Suprapubic skin (tissue), 4 donors: ENCODE measurements at regions not wholly inside any gene's neighbourhood (a gene's known extent, or its start where the extent isn't known, plus 50 kb on each side); places are given as distances from the start of the nearest gene placed in this dataset.

Experiments
- CTCF ChIP-seq, 2 donors: fragments of 200-600 bp in 1 of 2; fragments of 450-650 bp in 1 of 2; sonication (generic) in 1 of 2; IDR thresholded peaks; one replicate each; pipeline ENCODE4 v1.5.1; 2016 to 2019; ENCODE audit warnings: antibody characterized with exemption in 2 of 2, mild to moderate bottlenecking in 1 of 2, moderate library complexity in 1 of 2
- EP300 ChIP-seq: sonication (generic); formaldehyde crosslinking; IDR thresholded peaks from one replicate; pipeline ENCODE4 v1.6.1; 2017; ENCODE audit warnings: antibody characterized with exemption
- POLR2A ChIP-seq, 2 donors: fragments of 450-650 bp; IDR thresholded peaks; one replicate each; pipeline ENCODE4 v1.6.1; 2017; ENCODE audit warnings: antibody characterized with exemption in 2 of 2, mild to moderate bottlenecking in 2 of 2, moderate library complexity in 2 of 2
- POLR2AphosphoS5 ChIP-seq, 3 donors: sonication (generic); formaldehyde crosslinking; IDR thresholded peaks; one replicate each; pipeline ENCODE4 v1.6.1; 2017; ENCODE audit warnings: antibody characterized with exemption in 3 of 3

GRCh38 chr2:21860907-21861306 lies 737.1 kb downstream of the TDRD15 start:
- TF ChIP-seq CTCF (IDR thresholded peaks at IDR 0.05) (no peak), POLR2A (IDR thresholded peaks at IDR 0.05) (no peak), POLR2AphosphoS5 (IDR thresholded peaks at IDR 0.05) (no peak), EP300 (no peak)
